OCI-M2 (cell line): ENCODE measurements at regions not wholly inside any gene's neighbourhood (a gene's known extent, or its start where the extent isn't known, plus 50 kb on each side); places are given as distances from the start of the nearest gene placed in this dataset.

Source experiments
- DNase-seq: peaks from one replicate; lab custom pipeline; 2025; ENCODE audit not compliant: unreplicated experiment; lab: John Stamatoyannopoulos, UW

DNA sequence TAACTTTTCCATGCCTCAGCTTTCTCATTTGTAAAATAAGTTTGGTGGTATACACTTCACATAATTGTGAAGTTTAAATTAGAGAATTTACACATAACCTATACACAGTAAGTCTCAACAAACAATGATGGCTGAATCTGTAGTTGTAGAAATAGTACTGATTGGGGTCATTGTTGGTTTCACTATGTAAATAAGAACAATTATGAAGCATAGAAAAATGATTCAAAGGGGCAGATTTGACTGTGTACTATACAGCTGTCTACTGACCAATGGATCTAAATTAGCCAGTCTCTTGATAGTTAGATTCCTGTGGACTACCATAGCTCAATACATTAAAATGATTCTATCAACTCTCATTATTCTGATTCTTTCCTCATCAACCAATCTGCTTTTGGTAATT, 181.1 kb upstream of the STXBP5 start:
- DNase-seq, result no peak

DNA sequence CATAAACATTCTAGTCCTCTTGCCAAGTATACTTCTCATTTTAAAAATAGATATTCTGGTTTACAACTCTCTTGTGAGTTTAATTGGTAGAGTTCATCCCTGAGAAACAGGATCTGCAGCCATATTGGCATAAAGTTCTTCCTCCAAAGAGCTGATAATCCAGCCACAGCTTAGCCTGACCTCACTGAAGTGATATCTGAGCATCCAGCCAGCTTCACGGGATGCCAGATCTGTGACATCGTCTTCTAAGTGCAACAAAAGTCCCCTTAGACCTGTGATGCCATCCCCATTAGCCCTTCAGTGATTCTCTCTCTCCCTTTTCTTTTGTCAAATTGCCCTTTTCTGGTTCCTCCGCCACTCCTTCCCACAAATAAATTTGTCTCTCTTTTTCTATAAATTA, 180.6 kb upstream of the STXBP5 start:
- DNase-seq, result no peak

DNA sequence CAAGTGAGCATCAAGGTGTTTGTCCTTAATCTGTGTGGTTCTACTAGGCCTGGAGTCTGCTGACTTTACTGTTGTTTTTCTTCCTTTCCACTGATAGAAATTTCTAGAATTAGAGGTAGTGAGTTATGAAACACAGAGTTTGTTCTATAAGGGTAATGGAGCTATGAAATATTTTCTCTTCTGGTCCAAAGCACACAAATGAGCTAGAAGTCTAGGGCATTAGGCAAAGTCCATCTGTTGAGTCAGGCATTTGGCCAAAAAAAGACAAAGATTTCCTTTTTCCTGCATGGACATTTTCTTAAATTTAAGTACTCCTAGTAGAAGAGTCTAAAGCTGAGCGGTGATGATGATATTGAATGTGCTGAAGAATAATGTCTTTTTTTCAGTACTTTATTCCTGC, 174.3 kb upstream of the STXBP5 start:
- no peak for DNase-seq

DNA sequence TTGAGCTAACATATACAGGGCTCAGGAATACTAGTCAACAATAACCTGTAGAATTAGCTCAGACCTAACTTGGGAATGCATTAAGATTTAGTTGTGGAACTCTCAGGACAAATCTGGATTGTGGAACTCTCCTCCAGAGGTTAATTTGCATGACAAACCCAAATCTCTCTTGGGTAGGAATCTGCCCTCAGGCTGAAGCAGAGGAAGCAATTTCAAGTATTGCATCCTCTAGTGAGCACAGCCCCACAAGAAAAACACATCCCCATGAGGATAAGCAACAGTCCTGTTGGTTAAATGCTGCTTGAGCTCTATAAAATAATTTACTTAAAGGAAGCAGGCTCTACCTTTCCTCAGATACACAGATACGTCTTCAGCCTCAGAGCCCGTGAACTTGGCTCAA, 170.9 kb upstream of the STXBP5 start:
- DNase-seq, result no peak

DNA sequence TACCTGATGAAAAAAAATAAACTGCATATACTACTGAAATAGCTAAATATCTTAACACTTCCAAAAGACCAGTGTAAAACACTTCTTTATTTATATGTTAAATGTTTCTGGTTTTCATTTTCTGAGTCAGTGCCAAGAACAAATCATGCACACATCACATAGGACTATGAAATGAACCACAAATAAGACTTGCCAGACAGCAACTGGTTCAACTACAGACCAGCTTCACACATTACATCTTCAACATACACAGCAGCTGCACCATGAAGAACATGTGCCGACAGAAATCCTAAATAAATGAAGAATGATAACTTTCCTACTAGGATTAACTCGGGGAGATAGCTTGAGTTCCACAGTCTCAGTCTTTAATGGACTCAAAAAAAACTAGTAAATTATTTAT, 168.3 kb upstream of the STXBP5 start:
- no peak for DNase-seq

DNA sequence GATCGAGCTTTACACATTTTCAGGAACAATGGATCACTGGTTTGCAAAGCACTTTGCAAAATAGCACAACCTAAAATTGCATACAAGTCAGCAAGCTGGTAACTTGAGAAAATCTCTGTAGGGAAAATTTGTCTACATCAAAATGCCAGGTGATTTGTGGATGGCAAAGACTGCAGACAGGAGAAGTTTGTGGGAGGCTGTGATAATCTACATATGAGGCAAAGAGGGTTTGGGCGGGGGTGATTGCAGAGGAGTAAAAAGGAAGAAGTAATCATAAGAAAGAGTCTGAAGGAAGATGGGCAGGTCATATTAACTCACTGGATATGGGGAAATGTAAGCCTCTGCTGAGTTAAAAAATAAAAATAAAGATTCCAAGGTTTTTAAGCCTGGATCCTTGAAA, 166.3 kb upstream of the STXBP5 start:
- no peak for DNase-seq

DNA sequence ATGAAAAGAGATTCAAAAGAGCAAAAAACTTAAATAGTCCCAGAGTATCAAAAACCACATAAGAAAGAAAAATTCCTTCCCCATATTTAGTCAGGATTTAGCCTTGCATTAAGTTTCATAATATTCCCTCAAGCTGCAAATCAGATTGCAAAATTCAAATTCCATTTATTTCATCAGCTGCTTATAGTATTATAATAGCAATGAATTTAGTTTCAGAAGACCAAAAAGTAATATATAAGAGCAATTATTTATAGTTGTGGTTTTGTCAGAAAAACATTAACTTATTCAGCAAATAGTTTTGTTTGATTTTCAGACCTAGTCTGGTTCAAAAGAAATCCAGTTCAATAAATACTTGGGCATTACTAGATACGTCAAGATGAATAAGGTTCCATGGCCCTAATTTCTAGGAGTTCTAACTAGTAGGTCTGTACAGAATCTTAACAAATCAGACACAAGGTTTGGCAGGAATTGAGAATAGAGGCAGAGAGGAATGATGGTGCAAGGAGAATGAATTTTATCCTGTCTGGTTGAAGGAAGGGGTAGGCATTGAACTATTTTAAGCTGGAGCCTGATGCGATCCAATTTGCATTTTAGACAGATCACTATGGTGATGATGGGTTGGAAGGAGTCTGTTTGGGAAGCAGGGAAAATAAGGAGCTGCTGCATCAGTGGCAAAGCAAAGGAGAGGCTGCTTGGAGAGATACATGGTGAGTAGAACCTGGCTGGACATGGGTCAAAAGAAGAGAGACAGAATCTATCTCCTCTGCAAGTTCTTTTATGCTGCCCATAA, 163.9 kb upstream of the STXBP5 start:
- no peak for DNase-seq

DNA sequence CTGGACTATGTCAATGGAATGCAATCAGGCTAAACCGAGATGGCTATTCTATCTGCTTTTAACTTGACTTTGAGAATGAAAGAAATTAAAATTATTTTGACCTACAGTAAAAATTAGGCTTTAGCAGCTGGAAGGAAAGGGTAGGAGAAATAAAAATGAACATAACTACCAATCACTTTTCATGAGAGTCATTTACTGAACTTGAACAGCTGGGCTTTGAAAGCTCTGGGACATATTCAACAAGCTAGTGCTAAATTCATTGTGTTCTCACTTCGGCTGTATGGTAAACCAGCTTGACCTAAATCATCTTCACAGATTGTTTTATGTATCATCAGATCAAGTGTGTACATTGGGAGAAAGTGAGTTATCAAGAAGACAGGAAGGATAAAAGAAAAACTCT, 161.5 kb upstream of the STXBP5 start:
- no peak for DNase-seq

DNA sequence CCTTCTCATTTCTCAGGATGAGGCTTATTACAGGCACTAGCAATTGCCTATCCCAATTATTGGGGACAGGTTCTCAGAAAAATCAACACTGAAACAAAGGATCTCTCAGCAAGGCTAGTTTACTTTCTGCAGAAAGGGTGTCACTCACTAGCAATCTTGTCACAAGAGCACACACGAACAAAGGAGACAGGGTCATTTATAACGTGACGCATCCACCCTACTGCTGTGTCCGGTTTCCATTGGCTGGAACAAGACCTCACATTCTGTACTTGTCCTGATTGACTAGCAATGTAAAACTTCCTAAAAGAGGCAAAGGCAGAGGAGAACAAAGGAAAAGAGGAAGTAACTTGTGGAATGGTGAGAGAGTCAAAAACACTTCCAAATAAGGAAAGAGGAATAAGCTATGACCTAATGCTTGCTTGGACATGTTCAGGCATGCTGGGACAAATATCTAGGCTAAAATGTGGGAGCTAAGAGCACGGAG, 160.2 kb upstream of the STXBP5 start:
- no peak for DNase-seq

DNA sequence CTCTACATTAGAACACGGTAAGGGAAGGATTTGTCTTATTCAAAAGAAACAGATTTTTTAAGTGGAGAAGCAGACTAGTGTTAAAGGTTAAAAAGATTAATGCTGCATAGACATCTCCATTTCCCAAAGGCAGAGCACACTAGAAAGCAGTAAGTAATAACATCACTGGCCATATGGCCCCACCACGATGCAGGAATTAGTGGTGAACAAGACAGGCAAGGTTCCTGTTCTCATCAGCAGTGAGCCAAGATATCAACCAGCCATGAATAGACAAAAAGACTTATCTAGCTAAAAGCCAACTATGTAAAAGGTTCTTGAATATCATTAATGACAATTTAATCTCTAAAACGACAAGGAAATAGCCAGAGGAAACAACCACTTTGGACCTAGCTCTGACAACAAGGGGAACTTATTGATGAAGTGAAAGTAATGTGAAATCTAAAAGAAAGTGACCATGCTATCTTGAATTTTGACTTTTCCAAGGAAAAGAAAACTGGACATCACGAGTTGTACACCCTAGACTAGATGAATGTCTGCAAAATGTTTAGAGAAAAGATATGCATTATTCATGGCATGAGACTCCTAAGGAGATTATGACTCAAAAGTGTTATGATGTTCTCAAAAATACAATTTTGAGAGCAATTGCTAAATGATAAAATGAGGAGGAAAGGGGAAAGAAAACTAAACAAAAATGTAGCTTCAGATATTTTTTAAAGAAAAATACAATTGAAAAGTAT, 157.9 kb upstream of the STXBP5 start:
- no peak for DNase-seq

DNA sequence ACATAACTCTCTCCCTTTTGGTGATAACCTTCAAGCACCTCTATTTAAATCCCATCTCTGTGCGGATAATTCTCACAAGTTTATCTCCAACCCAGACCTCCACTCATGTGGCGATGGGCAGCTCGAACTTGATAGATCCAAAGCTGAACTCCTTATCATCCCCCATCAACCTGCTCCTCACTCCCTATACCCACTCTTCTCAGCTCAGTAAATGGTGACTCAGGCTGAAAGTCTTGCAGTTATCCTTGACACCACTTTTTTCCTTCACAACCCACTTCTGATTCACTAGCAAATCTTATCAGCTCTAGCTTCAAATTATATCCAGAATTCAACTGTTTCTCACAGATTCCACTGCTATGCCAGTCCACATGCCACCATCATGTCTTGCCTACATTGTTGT, 155.3 kb upstream of the STXBP5 start:
- no peak for DNase-seq

DNA sequence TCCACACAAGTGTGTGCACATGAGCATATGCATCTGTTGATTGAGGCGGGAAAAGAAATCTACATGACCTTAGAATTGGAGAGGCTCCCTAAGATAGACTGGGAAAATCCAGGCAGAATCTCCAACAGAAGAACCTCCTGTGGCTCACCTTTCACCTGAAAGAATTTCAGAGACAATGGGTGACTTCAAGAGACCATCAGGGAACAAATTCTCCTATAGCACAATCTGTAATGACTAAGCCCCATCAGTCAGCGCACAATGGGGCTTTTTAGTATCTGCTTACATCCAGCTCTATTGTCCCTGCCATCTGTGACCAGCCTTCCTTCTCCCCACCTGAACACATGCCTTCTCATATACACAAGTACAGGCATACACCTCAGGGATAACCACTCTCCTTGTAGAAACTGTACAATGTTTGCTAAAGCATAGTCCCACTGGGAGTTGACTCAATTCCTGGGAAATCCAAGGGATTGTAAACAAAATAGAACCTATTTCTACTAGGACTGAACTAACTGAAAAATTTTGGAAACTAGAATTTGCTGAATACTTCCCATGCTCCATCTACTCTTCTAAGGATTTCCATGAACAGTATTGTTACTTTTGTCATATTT, 150.8 kb upstream of the STXBP5 start:
- DNase-seq, result no peak

DNA sequence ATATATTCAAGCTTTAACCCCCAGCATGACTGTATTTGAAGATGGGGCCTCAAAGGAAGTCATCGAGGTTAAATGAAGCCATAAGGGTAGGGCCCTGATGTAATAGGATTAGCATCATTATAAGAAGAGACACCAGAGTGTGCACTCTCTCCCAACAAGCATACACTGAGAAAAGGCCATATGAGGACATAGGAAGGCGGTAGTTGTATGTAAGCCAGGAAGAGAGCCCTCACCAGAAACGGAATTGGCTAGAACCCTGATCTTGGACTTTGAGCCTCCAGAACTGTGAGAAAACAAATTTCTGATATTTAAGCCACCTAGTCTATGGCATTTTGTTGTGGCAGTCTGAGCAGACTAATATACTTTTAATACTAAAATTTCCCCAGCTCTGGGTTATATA, 150.1 kb upstream of the STXBP5 start:
- DNase-seq, result no peak

DNA sequence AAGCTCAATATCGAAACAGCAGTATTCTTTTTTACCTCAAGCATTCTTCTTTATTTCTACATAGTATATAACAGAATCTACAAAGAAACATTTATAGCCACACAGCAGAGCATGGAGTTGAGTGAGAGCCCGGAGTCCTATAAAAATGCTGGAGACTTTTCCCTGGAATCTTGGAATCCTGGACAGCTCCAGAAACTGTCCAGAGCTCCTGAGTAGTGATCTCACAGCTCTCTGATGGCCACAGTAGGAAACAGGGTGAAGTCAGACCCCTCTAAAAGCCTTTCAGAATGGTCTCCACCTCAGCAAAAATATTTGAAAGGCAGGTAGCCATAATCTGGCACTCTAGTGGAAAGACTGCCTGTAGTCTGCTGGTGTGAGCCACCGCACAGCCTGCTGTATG, 149.3 kb upstream of the STXBP5 start:
- DNase-seq, result no peak

DNA sequence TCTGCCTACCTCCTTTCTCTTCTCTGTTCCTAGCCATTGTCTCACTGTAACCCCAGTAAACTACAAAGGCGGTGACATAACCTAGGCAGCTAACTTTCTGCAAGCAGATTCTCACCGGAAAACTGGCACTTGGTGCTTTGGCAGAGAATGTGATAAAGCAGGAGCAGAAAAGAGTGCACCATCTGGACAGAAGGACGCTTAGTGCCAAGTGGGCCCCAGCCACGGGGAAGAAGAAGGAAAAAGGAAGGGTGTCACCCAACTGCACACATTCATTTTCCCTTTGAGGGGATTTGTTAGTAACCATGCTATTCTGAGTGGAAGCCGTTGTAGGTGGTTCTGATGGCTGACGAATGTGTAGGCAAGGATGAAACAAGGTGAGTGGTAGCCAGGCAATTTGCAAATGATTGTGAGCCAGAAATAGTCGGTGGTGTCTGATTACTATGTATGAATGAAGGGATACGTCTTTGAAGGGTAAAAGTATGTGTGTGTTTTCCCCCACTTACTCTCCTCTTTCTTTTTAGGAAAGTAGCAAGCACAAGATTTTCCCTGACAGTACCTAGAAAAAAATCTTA, 148.3 kb upstream of the STXBP5 start:
- no peak for DNase-seq

DNA sequence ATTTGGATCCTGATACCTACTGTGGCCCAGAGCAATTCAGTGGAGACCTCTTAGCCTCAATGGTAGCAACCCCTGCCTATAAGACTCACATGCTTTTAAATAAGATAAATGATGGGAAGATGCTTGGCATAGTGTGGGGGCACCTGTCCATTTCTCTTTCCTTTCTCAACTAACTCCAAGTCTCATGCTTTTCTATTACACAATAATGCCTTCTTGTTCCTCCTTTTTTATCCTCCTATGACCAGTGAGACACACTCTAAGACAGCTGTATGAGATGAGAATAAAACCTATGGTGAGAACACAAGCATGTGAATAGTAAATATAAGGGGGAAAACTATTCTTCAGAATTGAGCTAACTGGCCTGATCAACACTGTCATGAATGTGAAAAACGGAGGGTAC, 147.0 kb upstream of the STXBP5 start:
- no peak for DNase-seq

DNA sequence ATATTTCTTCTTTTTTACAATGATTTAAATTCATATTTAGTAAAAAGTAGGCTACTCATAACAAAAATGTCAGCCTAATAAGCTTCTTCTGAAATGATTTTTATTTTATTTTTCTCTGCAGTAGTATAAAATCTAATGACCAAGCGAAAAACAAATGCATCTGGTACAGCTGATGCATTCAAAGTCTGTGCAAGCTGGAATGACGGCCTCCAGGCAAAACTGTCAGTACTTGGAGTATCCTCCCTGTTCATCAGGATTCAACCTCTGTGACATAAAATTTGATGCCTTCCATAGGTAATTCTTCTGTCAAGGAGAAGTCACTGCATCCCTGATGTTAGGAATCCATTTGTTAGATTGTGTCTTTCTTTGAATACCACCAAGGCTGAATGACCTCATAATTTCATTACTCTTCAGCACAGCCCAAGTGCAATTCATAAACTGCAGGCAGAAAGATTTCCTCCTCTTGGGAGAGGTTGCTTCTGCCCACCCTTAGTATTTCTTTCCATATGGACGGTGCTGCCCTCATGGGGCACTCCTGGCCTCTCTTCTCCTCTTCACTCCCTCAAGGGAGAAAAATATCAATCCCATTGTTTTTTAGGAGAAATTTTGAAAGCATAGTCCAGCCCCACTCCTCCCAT, 146.4 kb upstream of the STXBP5 start:
- no peak for DNase-seq

DNA sequence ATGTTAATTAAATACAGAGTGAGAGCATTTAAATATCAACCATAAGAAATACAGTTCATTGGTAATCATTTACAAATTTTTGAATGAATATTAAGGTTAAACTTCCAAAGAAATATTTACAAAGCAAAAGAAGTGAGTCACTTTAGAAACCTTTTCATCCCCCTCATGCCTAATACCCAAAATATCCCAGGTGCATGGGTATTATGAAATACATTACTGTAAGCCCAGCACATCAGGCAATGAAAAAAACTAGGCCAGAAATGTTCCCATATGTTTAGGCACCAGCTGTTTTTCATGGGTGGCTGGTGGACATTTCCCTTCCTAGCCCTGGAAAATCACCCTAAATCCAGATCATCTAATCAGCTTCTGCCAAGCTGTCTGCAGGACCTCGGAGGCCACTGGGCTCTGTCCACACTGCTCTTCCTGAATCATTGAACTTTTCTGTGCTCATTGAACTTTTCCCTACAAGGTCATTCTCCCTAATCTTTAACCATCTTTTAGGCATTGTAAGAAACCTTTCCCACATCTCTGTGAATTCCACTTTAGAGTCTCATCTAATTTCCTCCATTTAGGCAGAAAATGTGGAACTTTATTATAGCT, 145.3 kb upstream of the STXBP5 start:
- no peak for DNase-seq

DNA sequence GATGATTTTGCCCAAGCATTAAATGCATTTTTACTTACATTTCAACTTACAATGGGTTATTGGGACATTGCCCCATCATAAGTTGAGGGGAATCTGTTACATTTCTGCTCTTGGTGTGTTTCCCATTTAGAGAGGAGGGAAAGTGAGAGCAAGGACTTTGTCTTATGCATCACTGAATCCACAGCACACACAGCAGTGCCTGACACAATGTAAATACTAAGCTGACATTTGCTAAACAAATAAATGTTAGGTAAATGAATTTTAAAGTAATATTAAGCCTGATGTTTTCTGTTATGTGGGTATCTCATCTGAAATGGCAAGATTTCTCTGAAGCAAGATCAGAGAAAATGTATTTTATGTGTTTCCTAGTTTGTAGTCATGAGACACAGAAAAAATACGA, 143.6 kb upstream of the STXBP5 start:
- no peak for DNase-seq

DNA sequence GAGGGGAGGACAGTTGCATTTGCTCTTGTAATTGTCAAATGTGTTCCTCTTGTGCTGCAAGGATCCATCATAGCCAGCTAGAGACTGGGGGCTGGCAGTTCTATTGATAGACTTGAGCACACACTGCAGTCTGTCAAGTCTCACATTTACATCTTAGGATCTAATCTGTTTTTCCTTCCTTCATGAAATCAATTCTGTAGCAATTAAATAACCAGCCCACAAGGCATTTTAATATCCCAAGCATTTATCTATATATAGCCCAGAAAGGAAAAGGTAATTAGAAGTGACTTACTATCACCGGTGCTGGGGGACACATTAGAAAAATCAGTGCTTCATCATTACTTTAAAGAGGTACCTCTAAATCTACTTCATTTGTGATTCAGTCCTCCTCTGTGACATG, 143.0 kb upstream of the STXBP5 start:
- DNase-seq, result no peak

DNA sequence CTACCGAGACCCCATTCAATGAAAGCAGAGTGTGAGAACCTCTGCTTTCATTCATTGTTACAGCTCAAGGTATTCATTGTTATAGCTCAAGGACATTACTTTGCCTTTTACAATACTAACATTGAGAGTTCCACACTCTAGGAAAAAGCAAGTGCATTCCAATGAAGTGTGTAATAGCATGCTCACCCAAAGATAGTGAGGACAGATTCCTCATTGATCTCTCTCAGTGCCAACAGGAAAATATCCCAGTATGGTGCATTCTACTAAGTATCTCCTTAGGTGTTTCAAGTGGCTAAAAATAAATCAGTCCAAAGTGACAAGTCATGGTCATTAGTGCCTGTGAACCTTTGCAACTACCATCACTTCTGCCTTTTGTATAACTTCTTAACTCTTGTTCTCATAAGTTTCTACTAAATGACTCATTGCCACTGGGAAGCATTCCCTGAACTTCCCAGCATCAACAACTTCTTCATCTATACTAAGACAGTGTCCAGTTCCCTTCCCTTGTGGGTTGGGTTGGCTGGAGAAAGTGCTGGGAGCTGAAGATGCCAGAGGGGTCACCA, 140.7 kb upstream of the STXBP5 start:
- no peak for DNase-seq
